ENCODE measurements at regions not wholly inside any gene's neighbourhood (a gene's known extent, or its start where the extent isn't known, plus 50 kb on each side); places are given as distances from the start of the nearest gene placed in this dataset.
"Not testable (repeated sequence)": the region's sequence is repeated elsewhere in the genome, so short reads cannot be mapped to it uniquely, and the experiment has no call there.

GRCh38 chr4:25981749-25982148 lies 67.7 kb downstream of the SMIM20 start:
- no peak for DNase-seq

DNA sequence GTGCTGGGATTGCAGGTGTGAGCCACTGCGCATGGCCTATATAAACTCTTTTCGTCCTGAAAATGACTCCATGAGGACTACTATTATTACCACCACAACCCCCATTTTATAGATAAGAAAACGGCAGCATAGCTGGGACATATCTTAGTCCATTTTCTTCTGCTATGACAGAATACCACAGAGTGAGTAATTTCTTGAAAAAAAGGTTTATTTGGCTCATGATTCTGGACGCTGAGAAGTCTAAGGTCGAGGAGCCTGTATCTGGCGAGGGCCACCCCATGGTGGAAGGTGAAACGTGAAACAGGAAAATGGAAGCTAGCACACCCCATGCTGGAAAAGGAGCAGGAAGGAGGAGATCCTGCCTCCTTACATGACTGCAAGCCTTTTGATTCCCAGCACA lies 68.9 kb downstream of the SMIM20 start:
- DNase-seq = no peak

- no peak for DNase-seq
Measured at GRCh38 chr4:25984266-25984665, 70.2 kb downstream of the SMIM20 start.

DNA sequence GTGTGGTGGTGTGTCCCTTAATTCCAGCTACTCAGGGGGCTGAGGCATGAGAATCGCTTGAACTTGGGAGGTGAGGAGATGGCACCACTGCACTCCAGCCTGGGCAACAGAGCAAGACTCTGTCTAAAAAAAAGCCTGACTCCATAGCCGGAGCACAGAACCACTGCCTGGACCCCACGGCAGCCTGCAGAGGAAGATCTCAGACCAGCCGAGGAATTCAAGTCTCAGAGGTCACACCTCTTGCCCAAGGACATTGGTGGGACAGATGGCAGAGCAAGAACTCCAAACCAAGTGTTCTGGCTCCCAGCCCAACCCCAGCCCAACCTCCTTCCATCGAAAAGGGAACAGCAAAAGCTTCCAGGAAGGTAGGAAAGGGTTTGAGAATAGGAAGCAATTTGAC lies 70.8 kb downstream of the SMIM20 start:
- no peak for DNase-seq

GRCh38 chr4:25986807-25987206 lies 72.8 kb downstream of the SMIM20 start:
- no peak for DNase-seq

- DNase-seq = no peak
Measured at GRCh38 chr4:25991340-25991739, 77.3 kb downstream of the SMIM20 start.

GRCh38 chr4:25993395-25994185 lies 79.6 kb downstream of the SMIM20 start:
- DNase-seq = no peak

GRCh38 chr4:25994577-25994976 lies 80.6 kb downstream of the SMIM20 start:
- DNase-seq = not testable (repeated sequence)

GRCh38 chr4:26000274-26000950 lies 86.4 kb downstream of the SMIM20 start:
- no peak for DNase-seq

GRCh38 chr4:26001413-26001812 lies 87.4 kb downstream of the SMIM20 start:
- DNase-seq = no peak

GRCh38 chr4:26001816-26002215 lies 87.8 kb downstream of the SMIM20 start:
- DNase-seq = no peak

- no peak for DNase-seq
Measured at GRCh38 chr4:26003056-26003455, 89.0 kb downstream of the SMIM20 start.

DNA sequence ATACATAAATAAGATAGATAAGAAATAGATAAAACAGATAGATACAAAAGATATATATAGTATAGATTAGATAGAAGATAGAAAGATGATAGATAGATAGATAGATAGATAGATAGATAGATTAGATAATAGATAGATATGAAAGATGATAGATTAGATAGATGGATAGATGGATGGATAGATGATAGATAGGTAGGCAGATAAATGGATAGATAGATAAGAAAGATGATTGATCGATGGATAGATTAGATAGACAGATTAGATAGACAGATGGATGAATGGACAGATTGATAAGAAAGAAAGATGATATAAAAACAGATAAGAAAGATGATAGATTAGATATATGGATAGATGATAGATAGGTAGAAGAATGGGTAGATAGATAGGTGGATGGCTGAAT lies 90.3 kb downstream of the SMIM20 start:
- DNase-seq = no peak

GRCh38 chr4:26005764-26006163 lies 91.7 kb downstream of the SMIM20 start:
- DNase-seq = no peak

GRCh38 chr4:26008737-26009136 lies 94.7 kb downstream of the SMIM20 start:
- DNase-seq = no peak

GRCh38 chr4:26009502-26009901 lies 95.5 kb downstream of the SMIM20 start:
- DNase-seq = no peak

- no peak for DNase-seq
Measured at GRCh38 chr4:26010304-26010703, 96.3 kb downstream of the SMIM20 start.

DNA sequence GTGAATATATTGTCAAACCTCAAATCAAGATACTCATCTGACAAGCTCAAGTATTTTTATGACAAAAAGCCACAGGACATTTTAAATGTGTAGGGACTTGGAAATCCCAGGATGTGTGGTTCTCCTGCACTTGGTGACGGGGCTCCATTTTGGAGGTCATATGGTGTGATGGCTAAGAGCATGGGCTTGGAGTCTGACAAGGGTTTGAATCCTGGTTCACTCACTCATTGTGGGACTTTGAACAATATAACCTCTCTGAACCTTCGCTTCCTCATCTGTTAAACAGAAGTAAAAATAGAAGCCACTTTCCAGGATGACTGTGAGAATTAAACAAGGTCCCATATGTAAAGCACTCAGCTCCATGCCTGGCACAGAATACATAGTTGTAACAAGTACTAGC lies 99.6 kb downstream of the SMIM20 start:
- DNase-seq = no peak

DNA sequence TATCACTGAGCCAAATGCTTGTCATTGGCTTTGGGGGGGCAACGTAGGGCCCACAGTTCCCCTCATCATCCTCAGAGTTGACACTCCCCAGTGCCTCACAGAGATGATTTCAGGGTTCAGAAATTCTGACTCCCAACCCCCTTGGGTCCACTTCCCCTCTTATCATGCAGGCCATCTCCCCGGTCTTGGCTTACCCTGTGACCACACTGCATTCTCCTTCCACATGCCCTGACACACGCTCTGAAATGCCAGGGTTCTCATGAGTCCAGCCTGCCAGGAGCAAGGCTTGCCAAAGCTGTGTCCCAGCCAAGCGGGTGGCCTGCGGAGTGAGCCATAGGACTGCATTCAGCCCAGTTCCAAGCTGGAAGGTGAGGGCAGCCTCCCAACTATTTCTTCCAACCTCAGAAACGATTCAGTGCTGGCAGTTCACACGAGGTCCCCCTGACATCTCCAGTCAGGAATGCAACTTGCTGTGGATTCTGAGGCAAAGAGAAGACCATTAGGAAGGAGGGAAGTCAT lies 101.2 kb downstream of the SMIM20 start:
- no peak for DNase-seq

GRCh38 chr4:26015906-26016305 lies 101.9 kb downstream of the SMIM20 start:
- DNase-seq = no peak

- DNase-seq = no peak
Measured at GRCh38 chr4:26017531-26017930, 103.5 kb downstream of the SMIM20 start.

DNA sequence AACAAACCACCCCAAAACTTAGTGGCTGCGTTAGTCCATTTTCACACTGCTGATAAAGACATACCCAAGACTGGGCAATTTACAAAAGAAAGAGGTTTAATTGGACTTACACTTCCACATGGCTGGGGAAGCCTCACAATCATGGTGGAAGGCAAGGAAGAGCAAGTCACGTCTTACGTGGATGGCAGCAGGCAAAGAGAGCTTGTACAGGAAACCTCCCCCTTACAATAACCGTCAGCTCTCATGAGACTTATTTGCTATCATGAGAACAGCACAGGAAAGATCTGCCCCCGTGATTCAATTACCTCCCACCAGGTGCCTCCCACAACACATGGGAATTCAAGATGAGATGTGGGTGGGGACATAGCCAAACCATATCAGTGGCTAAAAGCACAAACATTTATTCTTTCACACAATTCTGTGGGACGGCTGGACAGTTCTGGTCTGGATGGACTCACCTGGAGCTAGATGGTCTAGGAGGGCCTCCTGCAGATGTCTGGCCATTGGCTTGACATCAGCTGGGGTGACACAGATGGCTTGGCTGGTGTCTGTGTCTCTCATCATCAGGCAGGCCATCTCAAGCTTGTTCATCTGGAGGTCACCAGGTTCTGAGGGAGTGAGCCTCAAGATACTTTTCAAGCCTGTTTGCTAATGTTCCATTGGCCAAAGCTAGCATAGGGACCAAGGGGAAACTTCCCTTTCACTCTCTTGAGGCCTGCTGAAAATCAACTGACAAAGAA lies 104.1 kb downstream of the SMIM20 start:
- DNase-seq = not testable (repeated sequence)

DNA sequence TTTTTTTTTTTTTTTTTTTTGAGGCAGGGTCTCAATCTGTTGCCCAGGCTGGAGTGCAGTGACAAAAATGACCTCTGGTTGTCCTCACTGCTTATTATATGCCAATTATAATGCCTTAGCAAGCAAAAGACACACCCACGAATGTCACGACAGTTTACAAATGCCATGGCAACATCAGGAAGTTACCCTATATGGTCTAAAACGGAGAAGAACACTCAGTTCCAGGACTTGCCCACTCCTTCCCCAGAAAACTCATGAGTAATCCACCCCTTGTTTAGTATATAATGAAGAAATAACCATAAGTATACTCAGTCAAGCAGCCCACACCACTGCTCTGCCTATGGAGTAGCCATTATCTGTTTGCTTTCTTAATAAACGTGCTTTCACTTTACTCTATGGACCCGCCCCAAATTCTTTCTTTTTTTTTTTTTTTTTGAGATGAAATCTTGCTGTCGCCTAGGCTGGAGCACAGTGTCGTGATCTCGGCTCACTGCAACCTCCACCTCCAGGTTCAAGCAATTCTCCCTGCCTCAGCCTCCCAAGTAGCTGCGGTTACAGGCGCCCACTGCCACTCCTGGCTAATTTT lies 106.2 kb downstream of the SMIM20 start:
- DNase-seq = no peak

Measured in activated naive CD4-positive, alpha-beta T cell (primary cell).